ENCODE measurements at regions not wholly inside any gene's neighbourhood (a gene's known extent, or its start where the extent isn't known, plus 50 kb on each side); places are given as distances from the start of the nearest gene placed in this dataset.
A peak's percentile ranks its signal among the peaks of the same experiment; 100 is the strongest.

DNA sequence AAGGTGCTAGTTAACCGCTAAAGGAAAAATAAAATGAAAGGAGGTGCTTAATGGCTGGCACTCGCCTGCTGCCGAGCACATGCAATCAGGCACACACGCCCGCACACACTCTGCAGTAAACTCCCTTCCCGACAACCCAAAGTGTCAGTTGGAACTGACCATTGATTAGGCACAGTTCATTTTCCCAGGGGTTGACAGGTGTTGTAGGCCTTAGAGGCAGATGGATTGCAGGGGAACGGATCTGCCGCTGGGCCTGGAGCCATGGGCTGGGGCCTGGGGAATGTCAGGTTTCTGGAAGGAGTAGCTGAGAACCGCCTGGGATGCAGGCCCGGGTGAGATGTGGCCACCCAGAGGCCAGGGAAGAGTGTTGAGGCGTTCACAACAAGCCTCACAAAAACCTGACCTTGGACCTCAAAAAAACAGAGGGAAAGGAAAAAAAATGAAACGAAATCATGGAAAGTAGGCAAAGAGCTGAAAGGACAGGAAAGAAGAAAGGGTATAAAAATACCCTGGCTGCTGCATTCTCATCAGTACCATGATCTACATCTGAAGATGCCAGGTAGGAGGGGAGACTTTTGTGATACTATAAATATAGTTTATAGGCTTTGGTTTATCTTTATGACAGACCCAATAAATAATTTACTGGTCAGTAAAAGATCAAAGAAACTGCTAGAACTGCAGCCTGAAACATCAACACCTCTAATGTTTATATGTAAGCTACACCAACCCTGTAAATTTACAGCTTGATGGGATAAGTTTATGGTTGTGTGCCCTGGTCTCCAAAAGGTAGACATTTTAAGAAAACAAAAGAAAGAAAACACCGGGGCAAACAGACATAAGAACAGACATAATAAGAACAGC lies 313.4 kb downstream of the BUD13 start:
- H3K36me3 Mint-ChIP-seq (ENCODE audit: low read depth), result no peaks in the 10 kb centered on the region
- H3K9me3 Mint-ChIP-seq, result no peaks in the 10 kb centered on the region
- H3K4me3 Mint-ChIP-seq, result peak overlapping the region; percentile 23
- TF ChIP-seq, protein P1, sequence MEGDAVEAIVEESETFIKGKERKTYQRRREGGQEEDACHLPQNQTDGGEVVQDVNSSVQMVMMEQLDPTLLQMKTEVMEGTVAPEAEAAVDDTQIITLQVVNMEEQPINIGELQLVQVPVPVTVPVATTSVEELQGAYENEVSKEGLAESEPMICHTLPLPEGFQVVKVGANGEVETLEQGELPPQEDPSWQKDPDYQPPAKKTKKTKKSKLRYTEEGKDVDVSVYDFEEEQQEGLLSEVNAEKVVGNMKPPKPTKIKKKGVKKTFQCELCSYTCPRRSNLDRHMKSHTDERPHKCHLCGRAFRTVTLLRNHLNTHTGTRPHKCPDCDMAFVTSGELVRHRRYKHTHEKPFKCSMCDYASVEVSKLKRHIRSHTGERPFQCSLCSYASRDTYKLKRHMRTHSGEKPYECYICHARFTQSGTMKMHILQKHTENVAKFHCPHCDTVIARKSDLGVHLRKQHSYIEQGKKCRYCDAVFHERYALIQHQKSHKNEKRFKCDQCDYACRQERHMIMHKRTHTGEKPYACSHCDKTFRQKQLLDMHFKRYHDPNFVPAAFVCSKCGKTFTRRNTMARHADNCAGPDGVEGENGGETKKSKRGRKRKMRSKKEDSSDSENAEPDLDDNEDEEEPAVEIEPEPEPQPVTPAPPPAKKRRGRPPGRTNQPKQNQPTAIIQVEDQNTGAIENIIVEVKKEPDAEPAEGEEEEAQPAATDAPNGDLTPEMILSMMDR (IDR thresholded peaks at IDR 0.05), result no peak
- H3K27ac Mint-ChIP-seq, result peak overlapping the region; percentile 90
- H3K4me1 Mint-ChIP-seq, result peaks cover 79% of the 10 kb centered on the region
- H3K27me3 Mint-ChIP-seq (ENCODE audit: low read depth, poor library complexity), result peaks cover 2% of the 10 kb centered on the region
- DNase-seq, result peak; percentile 33

DNA sequence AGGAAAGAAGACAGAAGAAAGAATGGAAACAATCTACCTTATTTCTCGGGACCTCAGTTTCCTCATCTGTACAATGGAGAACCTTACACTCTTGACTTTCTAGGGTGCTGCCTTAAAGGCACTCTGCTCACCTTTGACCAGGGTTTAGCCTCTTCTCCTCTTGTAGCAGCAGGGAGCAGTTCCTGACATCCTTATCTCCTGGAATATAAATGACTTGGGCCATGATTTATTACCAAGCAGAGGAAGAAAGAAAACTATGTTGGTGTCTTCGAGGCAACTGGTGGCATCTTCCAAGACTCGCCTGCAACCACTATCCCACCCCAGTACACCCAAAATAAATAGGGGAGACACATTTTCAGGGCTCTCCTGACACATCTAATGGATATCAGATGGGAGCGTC lies 314.2 kb downstream of the BUD13 start:
- Mint-ChIP-seq H3K36me3 (ENCODE audit: low read depth) (no peaks in the 10 kb centered on the region), H3K9me3 (no peaks in the 10 kb centered on the region), H3K27me3 (ENCODE audit: low read depth, poor library complexity) (peaks cover 2% of the 10 kb centered on the region), H3K4me3 (no peak overlapping the region), H3K4me1 (peaks cover 80% of the 10 kb centered on the region), H3K27ac (peak overlapping the region; percentile 64)
- DNase-seq, result no peak
- TF ChIP-seq, protein P1 (IDR thresholded peaks at IDR 0.05), result no peak

DNA sequence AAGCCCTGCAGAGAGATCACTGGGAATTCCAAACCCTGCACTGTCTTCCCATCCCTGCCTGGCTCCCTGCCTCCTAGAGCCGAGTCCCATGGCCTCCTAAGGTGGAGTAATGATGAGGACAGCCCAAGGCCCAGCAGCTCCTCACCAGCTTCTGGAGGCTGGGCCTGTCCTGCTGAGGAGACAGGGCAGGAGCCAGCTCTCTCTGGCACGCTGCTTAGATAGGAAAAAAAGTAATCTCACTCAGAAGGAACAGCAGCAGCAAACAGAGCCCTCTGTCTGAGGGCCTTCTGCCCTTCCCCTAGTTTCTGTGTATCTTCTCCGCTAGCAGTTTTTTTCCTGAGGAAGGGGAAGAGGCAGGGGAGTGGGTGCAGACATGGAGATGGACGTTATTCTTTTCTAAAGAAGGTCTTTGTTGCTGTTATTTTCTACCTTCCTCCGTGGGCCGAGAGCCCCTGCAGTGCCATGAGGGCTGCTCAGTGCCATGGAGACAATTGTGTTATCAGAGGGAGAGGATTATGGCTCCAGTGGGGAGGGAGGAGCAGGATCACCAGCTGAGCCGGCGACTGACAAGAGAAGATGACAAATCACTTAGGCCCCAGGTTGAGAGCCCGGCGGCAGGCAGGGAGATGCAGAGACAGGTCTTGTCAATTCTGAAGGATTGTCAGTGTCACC lies 315.3 kb downstream of the BUD13 start:
- no peaks in the 10 kb centered on the region for H3K36me3 Mint-ChIP-seq (ENCODE audit: low read depth)
- peaks cover 74% of the 10 kb centered on the region for H3K4me1 Mint-ChIP-seq
- H3K27me3 Mint-ChIP-seq (ENCODE audit: low read depth, poor library complexity), result peaks cover 2% of the 10 kb centered on the region
- DNase-seq, result no peak
- TF ChIP-seq, protein P1 (IDR thresholded peaks at IDR 0.05), result no peak
- no peaks in the 10 kb centered on the region for H3K9me3 Mint-ChIP-seq
- peak overlapping the region; percentile 90 for H3K27ac Mint-ChIP-seq
- H3K4me3 Mint-ChIP-seq, result peak overlapping the region; percentile 48

DNA sequence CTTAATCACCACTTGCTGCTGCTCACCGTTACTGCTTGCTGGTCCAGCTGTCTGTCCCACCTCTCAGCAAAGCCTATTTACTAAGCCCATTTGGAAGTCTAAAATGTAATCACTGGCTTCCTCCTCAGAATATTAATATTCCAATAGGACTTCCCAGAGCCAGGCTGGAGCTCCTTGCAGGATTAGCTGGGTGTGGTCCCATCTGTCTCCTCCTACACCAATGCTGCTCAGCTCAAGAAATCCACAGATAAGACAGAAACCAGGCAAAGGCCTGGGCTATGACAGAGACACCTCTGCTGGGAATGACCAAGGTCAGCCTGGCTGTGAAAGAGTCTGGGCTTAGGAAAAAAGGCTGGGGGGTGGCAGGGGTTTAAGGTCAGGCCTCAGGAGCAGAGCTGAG lies 317.8 kb downstream of the BUD13 start:
- H3K4me3 Mint-ChIP-seq, result no peak overlapping the region
- TF ChIP-seq, protein P1 (IDR thresholded peaks at IDR 0.05), result no peak
- H3K36me3 Mint-ChIP-seq (ENCODE audit: low read depth), result peaks cover 7% of the 10 kb centered on the region
- no peak overlapping the region for H3K27ac Mint-ChIP-seq
- DNase-seq, result no peak
- peaks cover 53% of the 10 kb centered on the region for H3K4me1 Mint-ChIP-seq
- H3K27me3 Mint-ChIP-seq (ENCODE audit: low read depth, poor library complexity), result peaks cover 2% of the 10 kb centered on the region
- H3K9me3 Mint-ChIP-seq, result peaks cover 21% of the 10 kb centered on the region

DNA sequence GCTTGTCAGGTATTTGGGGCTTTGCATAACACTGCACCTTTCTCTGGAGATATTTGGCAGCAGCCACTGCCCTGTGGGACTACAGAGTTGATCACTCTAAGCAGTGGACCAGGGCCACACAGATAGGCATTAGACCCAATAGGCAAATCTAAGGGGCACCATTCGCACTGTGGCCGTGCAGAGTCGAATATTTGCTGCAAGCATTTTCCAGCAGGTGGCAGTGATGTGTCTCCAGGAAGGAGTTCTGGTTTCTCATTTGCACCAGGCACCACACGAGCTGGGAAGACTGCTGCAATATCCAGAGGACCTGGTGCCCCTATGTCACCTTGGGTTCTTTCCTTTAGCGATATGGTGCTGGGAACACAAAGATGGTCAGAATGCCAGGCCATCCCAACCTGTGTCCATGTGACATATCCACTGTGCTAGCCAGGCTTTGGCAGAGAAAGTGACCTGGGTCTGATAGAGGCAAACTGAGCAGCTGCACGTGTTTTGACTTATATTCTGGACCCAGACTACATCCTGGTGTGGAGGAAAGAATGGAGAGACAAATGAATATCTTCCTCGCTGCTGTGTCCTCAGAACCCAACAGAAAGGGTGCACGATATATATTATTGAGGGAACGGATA lies 318.7 kb downstream of the BUD13 start:
- peak; percentile 64 for DNase-seq
- Mint-ChIP-seq H3K27me3 (ENCODE audit: low read depth, poor library complexity) (peaks cover 2% of the 10 kb centered on the region), H3K27ac (no peak overlapping the region), H3K36me3 (ENCODE audit: low read depth) (peaks cover 7% of the 10 kb centered on the region), H3K4me3 (no peak overlapping the region), H3K4me1 (peaks cover 45% of the 10 kb centered on the region), H3K9me3 (peaks cover 27% of the 10 kb centered on the region)
- TF ChIP-seq, protein P1 (IDR thresholded peaks at IDR 0.05), result peak; percentile 65

All from nephron progenitor cell (in vitro differentiated cells).